Trophoblast cell (in vitro differentiated cells and primary cell): ENCODE measurements at regions not wholly inside any gene's neighbourhood (a gene's known extent, or its start where the extent isn't known, plus 50 kb on each side); places are given as distances from the start of the nearest gene placed in this dataset.

Experiments
- DNase-seq, 2 donors: peaks; one replicate each; pipeline ENCODE4 v3.0.0-alpha.2; 2016
- H2AFZ ChIP-seq: 2 replicates; pipeline ENCODE4 v1.6.1; 2013; ENCODE audit warnings: low read length, moderate library complexity, mild to moderate bottlenecking; ENCODE audit not compliant: insufficient read depth, poor library complexity
- H2AK5ac ChIP-seq: 2 replicates; pipeline ENCODE4 v1.6.1; 2013; ENCODE audit warnings: mild to moderate bottlenecking, low read length
- H2BK120ac ChIP-seq: 2 replicates; pipeline ENCODE4 v1.6.1; 2013; ENCODE audit warnings: low read length, mild to moderate bottlenecking, moderate library complexity; ENCODE audit not compliant: insufficient read depth, poor library complexity
- H2BK12ac ChIP-seq: 2 replicates; pipeline ENCODE4 v1.6.1; 2013; ENCODE audit warnings: mild to moderate bottlenecking, low read length, moderate library complexity
- H2BK5ac ChIP-seq: 2 replicates; pipeline ENCODE4 v1.6.1; 2013; ENCODE audit warnings: low read length, low read depth, moderate library complexity, mild to moderate bottlenecking; ENCODE audit not compliant: poor library complexity
- H3K14ac ChIP-seq: 2 replicates; pipeline ENCODE4 v1.6.1; 2013; ENCODE audit warnings: mild to moderate bottlenecking, low read length
- H3K18ac ChIP-seq: 2 replicates; pipeline ENCODE4 v1.6.1; 2013; ENCODE audit warnings: mild to moderate bottlenecking, low read length
- H3K23ac ChIP-seq: 2 replicates; pipeline ENCODE4 v1.6.1; 2013; ENCODE audit warnings: low read length
- H3K27ac ChIP-seq: 2 replicates; pipeline ENCODE4 v1.5.1; 2013; ENCODE audit warnings: low read depth, mild to moderate bottlenecking, inconsistent platforms, low read length, moderate library complexity
- H3K27me3 ChIP-seq: 2 replicates; pipeline ENCODE4 v1.6.1; 2013; ENCODE audit warnings: inconsistent platforms, mild to moderate bottlenecking, low read length, moderate library complexity; ENCODE audit not compliant: insufficient read depth
- H3K36me3 ChIP-seq, 2 experiments: 1 replicate in 1 of 2; 2 replicates in 1 of 2; pipeline ENCODE4 v1.6.1; 2013; ENCODE audit warnings: low read length in 2 of 2, mild to moderate bottlenecking in 2 of 2, moderate library complexity in 1 of 2; ENCODE audit not compliant: insufficient read depth in 2 of 2, control insufficient read depth in 1 of 2
- H3K4ac ChIP-seq: 2 replicates; pipeline ENCODE4 v1.6.1; 2013; ENCODE audit warnings: low read depth, mild to moderate bottlenecking, low read length, moderate library complexity
- H3K4me1 ChIP-seq, 2 experiments: 1 replicate in 1 of 2; 2 replicates in 1 of 2; pipeline ENCODE4 v1.6.1; 2013; ENCODE audit warnings: low read length in 2 of 2, mild to moderate bottlenecking in 2 of 2, moderate library complexity in 1 of 2; ENCODE audit not compliant: insufficient read depth in 2 of 2, control insufficient read depth in 1 of 2
- H3K4me2 ChIP-seq: 2 replicates; pipeline ENCODE4 v1.6.1; 2013; ENCODE audit warnings: inconsistent platforms, mild to moderate bottlenecking, low read length, moderate library complexity
- H3K4me3 ChIP-seq: 2 replicates; pipeline ENCODE4 v1.5.1; 2013; ENCODE audit warnings: mild to moderate bottlenecking, low read depth, low read length, inconsistent platforms
- H3K79me1 ChIP-seq: one replicate; pipeline ENCODE4 v1.6.1; 2013; ENCODE audit warnings: low read length
- H3K79me2 ChIP-seq: 2 replicates; pipeline ENCODE4 v1.6.1; 2013; ENCODE audit warnings: low read length, mild to moderate bottlenecking; ENCODE audit not compliant: control insufficient read depth, insufficient read depth, poor library complexity
- H3K9ac ChIP-seq: 2 replicates; pipeline ENCODE4 v1.6.1; 2013; ENCODE audit warnings: mild to moderate bottlenecking, low read length
- H3K9me3 ChIP-seq: 2 replicates; pipeline ENCODE4 v1.6.1; 2013; ENCODE audit warnings: low read depth, mild to moderate bottlenecking, control low read depth, inconsistent platforms, low read length; ENCODE audit not compliant: insufficient read depth
- H4K12ac ChIP-seq: 2 replicates; pipeline ENCODE4 v1.6.1; 2013; ENCODE audit warnings: low read depth, mild to moderate bottlenecking, low read length, moderate library complexity
- H4K8ac ChIP-seq: 2 replicates; pipeline ENCODE4 v1.6.1; 2013; ENCODE audit warnings: low read depth, mild to moderate bottlenecking, low read length, moderate library complexity
- H4K91ac ChIP-seq: one replicate; pipeline ENCODE4 v1.6.1; 2013; ENCODE audit warnings: low read depth, mild to moderate bottlenecking, low read length, moderate library complexity
- WGBS: extraction: QIAGEN DNeasy Blood & Tissue Kit; methylation state at CpG from one replicate; pipeline ENCODE4 v1.1.7; 2013; ENCODE audit warnings: missing lambda C conversion rate; ENCODE audit not compliant: insufficient read length, insufficient coverage; ENCODE audit errors: extremely low coverage; 5-methylcytosine and 5-hydroxymethylcytosine counted together

GRCh38 chr10:58990693-58991092, 185.8 kb upstream of the PHYHIPL start:
- no peak overlapping the region for H2AFZ ChIP-seq
- H2AK5ac ChIP-seq = no peak overlapping the region
- H3K4me1 ChIP-seq = no peaks in the 10 kb centered on the region
- no peaks in the 10 kb centered on the region for H3K79me1 ChIP-seq
- no peak overlapping the region for H3K4me3 ChIP-seq
- no peak overlapping the region for H3K27ac ChIP-seq
- H2BK5ac ChIP-seq = no peak overlapping the region
- H2BK12ac ChIP-seq = no peak overlapping the region
- no peak overlapping the region for H4K12ac ChIP-seq
- H3K9ac ChIP-seq = no peak overlapping the region
- no CpG with 5 or more reads among the region's 2 CpGs for WGBS
- no peak overlapping the region for H3K4me2 ChIP-seq
- no peak overlapping the region for H4K8ac ChIP-seq
- H3K27me3 ChIP-seq = no peaks in the 10 kb centered on the region
- H3K9me3 ChIP-seq = no peaks in the 10 kb centered on the region
- H3K23ac ChIP-seq = no peak overlapping the region
- H3K79me2 ChIP-seq = no peaks in the 10 kb centered on the region
- no peak overlapping the region for H3K18ac ChIP-seq
- H2BK120ac ChIP-seq = no peak overlapping the region
- H3K14ac ChIP-seq = no peak overlapping the region
- no peak for DNase-seq
- no peak overlapping the region for H3K4ac ChIP-seq
- no peak overlapping the region for H4K91ac ChIP-seq
- H3K36me3 ChIP-seq = no peaks in the 10 kb centered on the region

DNA sequence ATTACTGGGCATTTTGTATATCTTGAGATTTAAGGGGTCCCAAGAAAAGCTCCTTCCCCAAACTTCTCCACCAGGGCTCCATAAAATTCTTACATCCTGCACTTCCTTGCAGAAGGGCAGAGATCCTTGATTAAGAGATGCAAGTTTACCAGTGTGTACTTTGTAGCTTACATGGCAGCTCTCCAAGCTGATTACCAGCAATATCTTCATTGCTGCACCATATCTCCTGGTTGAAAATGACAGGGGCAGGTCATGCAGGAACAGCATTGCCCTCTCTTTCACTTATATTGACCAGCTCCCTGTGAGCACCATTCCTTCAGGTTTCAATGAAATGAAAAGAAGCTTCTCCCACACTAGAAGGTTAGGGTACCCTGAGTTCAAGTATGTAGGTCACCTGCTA, 184.6 kb upstream of the PHYHIPL start:
- no peak overlapping the region for H2AK5ac ChIP-seq
- no peak overlapping the region for H3K23ac ChIP-seq
- H3K4ac ChIP-seq = no peak overlapping the region
- no peak overlapping the region for H3K4me2 ChIP-seq
- H3K79me1 ChIP-seq = no peaks in the 10 kb centered on the region
- H2AFZ ChIP-seq = no peak overlapping the region
- H3K9me3 ChIP-seq = no peaks in the 10 kb centered on the region
- H3K27ac ChIP-seq = no peak overlapping the region
- no peak overlapping the region for H3K4me3 ChIP-seq
- no peak overlapping the region for H3K18ac ChIP-seq
- no peaks in the 10 kb centered on the region for H3K79me2 ChIP-seq
- H4K8ac ChIP-seq = no peak overlapping the region
- no peaks in the 10 kb centered on the region for H3K36me3 ChIP-seq
- no peak overlapping the region for H4K12ac ChIP-seq
- no peak overlapping the region for H2BK120ac ChIP-seq
- no peak overlapping the region for H4K91ac ChIP-seq
- no peak overlapping the region for H3K14ac ChIP-seq
- no peak for DNase-seq
- no peak overlapping the region for H3K9ac ChIP-seq
- no peaks in the 10 kb centered on the region for H3K4me1 ChIP-seq
- no peaks in the 10 kb centered on the region for H3K27me3 ChIP-seq
- no peak overlapping the region for H2BK5ac ChIP-seq
- no peak overlapping the region for H2BK12ac ChIP-seq

DNA sequence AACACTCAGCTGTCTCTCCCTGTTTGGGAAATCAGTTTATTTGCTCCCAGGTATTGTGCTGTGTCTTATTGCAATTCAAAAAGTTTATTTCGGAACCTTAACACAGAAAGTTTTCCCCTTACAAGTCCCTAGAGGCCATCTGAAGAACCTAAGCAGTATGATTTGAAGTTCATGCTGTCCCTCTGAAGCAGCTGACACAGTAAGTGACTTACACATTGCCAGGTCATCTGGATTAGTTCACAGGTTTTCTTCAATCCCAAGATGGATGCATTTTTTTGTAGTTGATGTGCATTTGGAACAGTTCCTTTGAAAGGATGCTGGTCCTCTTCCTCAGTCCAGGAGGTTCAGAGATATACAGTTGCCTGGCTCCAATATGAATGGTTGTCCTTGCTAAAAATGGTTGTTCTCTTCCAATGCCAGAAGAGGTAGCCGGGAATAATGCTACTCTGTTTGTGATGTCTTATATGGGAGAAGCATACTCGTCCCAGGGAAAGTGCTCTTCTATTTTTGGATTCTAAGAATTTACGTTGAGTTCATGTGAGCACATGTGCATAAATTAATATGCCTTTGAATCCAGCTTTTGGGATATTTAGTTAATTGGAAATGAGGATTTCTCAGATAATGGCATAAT, 183.5 kb upstream of the PHYHIPL start:
- Histone ChIP-seq H2BK12ac (no peak overlapping the region), H2AK5ac (no peak overlapping the region), H3K4me1 (no peaks in the 10 kb centered on the region), H3K27ac (no peak overlapping the region), H4K91ac (no peak overlapping the region), H3K27me3 (no peaks in the 10 kb centered on the region), H4K8ac (no peak overlapping the region), H3K79me1 (no peaks in the 10 kb centered on the region), H3K36me3 (no peaks in the 10 kb centered on the region), H3K14ac (no peak overlapping the region), H3K4me2 (no peak overlapping the region), H2BK5ac (no peak overlapping the region), H2AFZ (no peak overlapping the region), H3K18ac (no peak overlapping the region), H3K9ac (no peak overlapping the region), H4K12ac (no peak overlapping the region), H3K9me3 (no peaks in the 10 kb centered on the region), H3K4me3 (no peak overlapping the region), H2BK120ac (no peak overlapping the region), H3K4ac (no peak overlapping the region), H3K23ac (no peak overlapping the region), H3K79me2 (no peaks in the 10 kb centered on the region)
- WGBS = no CpG with 5 or more reads among the region's 4 CpGs
- DNase-seq = no peak

GRCh38 chr10:58993480-58994221, 182.8 kb upstream of the PHYHIPL start:
- H4K12ac ChIP-seq = no peak overlapping the region
- no peak overlapping the region for H2BK5ac ChIP-seq
- H3K18ac ChIP-seq = no peak overlapping the region
- H3K9ac ChIP-seq = no peak overlapping the region
- no peak overlapping the region for H4K91ac ChIP-seq
- H4K8ac ChIP-seq = no peak overlapping the region
- no peaks in the 10 kb centered on the region for H3K4me1 ChIP-seq
- WGBS = no CpG with 5 or more reads among the region's 7 CpGs
- no peak overlapping the region for H3K4me3 ChIP-seq
- H3K79me1 ChIP-seq = no peaks in the 10 kb centered on the region
- H3K79me2 ChIP-seq = no peaks in the 10 kb centered on the region
- no peak overlapping the region for H3K4ac ChIP-seq
- DNase-seq = no peak
- H3K23ac ChIP-seq = no peak overlapping the region
- H2AK5ac ChIP-seq = no peak overlapping the region
- no peak overlapping the region for H3K4me2 ChIP-seq
- H3K27ac ChIP-seq = no peak overlapping the region
- H3K9me3 ChIP-seq = no peaks in the 10 kb centered on the region
- H2BK120ac ChIP-seq = no peak overlapping the region
- H3K27me3 ChIP-seq = no peaks in the 10 kb centered on the region
- H2BK12ac ChIP-seq = no peak overlapping the region
- H3K36me3 ChIP-seq = no peaks in the 10 kb centered on the region
- no peak overlapping the region for H2AFZ ChIP-seq
- no peak overlapping the region for H3K14ac ChIP-seq
